IPS-18a (cell line): ENCODE measurements at regions not wholly inside any gene's neighbourhood (a gene's known extent, or its start where the extent isn't known, plus 50 kb on each side); places are given as distances from the start of the nearest gene placed in this dataset.
"Not testable (repeated sequence)": the region's sequence is repeated elsewhere in the genome, so short reads cannot be mapped to it uniquely, and the experiment has no call there.

ENCODE experiments used
- H3K27ac ChIP-seq: one replicate; pipeline ENCODE4 v1.5.1; 2013; ENCODE audit warnings: low read length
- H3K27me3 ChIP-seq: one replicate; pipeline ENCODE4 v1.6.1; 2013; ENCODE audit warnings: mild to moderate bottlenecking, low read length; ENCODE audit not compliant: control insufficient read depth, insufficient read depth
- H3K36me3 ChIP-seq: one replicate; pipeline ENCODE4 v1.6.1; 2013; ENCODE audit warnings: low read depth, low read length; ENCODE audit not compliant: control insufficient read depth
- H3K4me1 ChIP-seq: one replicate; pipeline ENCODE4 v1.6.1; 2013; ENCODE audit warnings: low read depth, low read length; ENCODE audit not compliant: control insufficient read depth
- H3K4me3 ChIP-seq: one replicate; pipeline ENCODE4 v1.5.1; 2013; ENCODE audit warnings: low read length
- H3K9ac ChIP-seq: one replicate; pipeline ENCODE4 v1.6.1; 2013; ENCODE audit warnings: mild to moderate bottlenecking, low read length, moderate library complexity
- H3K9me3 ChIP-seq: one replicate; pipeline ENCODE4 v1.6.1; 2013; ENCODE audit warnings: low read depth, low read length; ENCODE audit not compliant: control insufficient read depth

DNA sequence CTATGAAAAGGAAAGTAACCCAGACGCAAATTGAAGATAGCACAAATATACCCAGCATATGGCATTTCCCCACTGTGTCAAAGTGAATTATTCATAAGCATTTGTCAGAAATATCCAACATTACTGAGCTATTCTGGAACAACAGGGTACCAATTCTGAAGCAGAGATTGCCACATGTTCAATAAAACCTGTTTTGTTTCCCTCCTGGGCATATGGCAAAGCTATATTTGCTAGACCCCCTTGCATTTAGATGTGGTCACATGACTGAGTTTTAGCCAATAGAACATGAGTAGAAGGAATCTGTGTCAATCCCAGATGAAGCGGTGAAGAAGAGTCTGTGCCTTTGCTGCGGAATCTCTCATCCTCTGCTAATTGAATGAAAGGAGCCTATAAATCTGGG lies 296.4 kb upstream of the DLGAP1 start:
- Histone ChIP-seq H3K36me3 (no peaks in the 10 kb centered on the region), H3K9ac (no peak overlapping the region), H3K4me1 (no peaks in the 10 kb centered on the region), H3K9me3 (no peaks in the 10 kb centered on the region), H3K27me3 (no peaks in the 10 kb centered on the region), H3K4me3 (no peak overlapping the region), H3K27ac (no peak overlapping the region)

DNA sequence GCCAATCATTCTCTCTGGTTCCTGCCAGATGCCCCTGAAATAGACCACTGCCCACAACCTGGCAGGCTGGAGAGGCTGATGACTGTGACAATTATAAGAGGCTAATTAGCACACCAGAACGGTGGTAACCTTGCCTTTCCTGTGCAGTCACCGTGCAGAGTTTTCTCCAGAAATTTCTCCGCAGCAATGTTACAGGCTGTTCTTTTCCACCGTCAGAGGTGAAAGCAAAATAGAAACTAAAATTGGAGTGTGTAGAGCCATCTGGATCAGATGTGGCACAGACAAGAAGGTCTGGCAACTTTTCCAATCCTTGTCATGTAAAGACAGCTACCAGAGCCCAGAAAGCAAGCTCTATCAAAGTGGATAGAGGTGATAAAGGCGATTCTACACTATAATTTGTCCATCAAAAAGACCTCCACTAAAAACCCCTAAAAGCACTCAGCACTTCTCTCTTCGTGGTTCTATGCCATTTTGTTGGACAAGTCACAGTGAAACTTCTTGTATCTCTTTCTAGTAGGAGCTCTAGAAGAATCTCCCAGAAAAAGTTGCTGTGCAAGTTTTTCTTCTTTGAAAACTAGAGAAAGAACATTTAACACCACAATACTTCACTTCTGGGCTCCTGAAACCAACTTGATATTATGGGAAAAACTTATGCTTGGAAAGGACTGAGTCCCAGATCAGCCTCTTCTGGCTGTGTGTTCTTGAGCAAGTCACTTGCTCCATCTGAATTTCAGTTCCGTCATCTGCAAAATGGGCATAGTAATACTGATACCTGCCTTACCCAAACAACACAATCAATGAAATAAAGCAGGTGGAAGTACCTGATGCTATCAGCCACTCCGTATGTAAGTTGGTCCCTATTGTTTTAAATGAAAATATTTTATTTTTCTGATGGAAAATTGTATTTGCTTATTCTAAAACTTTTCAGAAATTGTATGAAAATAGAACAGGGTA lies 295.6 kb upstream of the DLGAP1 start:
- Histone ChIP-seq H3K9me3 (no peaks in the 10 kb centered on the region), H3K36me3 (no peaks in the 10 kb centered on the region), H3K4me1 (no peaks in the 10 kb centered on the region), H3K27ac (no peak overlapping the region), H3K27me3 (no peaks in the 10 kb centered on the region), H3K9ac (no peak overlapping the region), H3K4me3 (no peak overlapping the region)

DNA sequence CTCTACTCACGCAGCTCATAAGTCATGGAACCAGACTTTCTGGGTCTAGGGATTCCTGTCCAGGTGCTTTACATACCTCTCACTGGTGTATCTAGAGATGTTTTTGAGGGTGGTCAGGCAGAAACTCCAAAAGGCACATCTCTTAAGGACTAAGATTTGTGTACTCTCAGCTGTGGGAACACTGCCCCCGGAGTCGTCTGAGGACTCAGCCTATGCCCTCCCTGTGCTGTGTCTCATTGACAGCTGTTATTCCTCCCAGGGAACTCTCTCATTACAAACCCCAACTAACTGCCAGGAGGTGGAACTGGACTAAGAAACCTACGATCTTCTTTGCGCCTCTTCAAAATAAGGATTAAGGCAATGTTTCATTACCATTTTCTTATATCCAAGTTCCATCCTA lies 293.9 kb upstream of the DLGAP1 start:
- Histone ChIP-seq H3K4me1 (no peaks in the 10 kb centered on the region), H3K36me3 (no peaks in the 10 kb centered on the region), H3K27me3 (no peaks in the 10 kb centered on the region), H3K4me3 (no peak overlapping the region), H3K9ac (no peak overlapping the region), H3K27ac (no peak overlapping the region), H3K9me3 (no peaks in the 10 kb centered on the region)

GRCh38 chr18:4734903-4735302 lies 279.8 kb upstream of the DLGAP1 start:
- H3K9me3 ChIP-seq = no peaks in the 10 kb centered on the region

DNA sequence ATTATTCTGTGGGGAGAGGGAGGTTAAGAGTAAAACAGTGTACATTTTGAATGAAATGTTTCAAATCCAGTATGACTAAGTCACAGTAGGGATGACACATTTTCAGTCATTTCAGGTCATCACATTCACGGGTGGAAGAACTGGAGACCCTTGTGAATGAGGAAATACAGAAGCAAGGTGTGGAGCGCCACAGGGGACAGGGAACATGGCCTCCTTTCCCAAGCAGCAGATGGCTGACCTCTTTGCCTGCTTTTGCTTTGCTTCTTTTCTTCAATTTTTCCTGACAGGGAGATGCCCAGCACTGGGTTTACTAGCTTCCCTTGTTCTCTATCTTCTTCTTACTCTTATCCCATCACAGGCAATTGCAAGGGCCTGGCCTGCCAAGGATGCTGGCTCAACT lies 278.9 kb upstream of the DLGAP1 start:
- Histone ChIP-seq H3K4me1 (no peaks in the 10 kb centered on the region), H3K36me3 (no peaks in the 10 kb centered on the region), H3K9me3 (no peaks in the 10 kb centered on the region), H3K27ac (no peak overlapping the region), H3K9ac (no peak overlapping the region), H3K4me3 (no peak overlapping the region), H3K27me3 (no peaks in the 10 kb centered on the region)

More at GRCh38 chr18:4734903-4735302, 279.8 kb upstream of the DLGAP1 start:
- Histone ChIP-seq H3K27me3 (no peaks in the 10 kb centered on the region), H3K4me1 (no peaks in the 10 kb centered on the region), H3K27ac (no peak overlapping the region), H3K36me3 (no peaks in the 10 kb centered on the region), H3K4me3 (no peak overlapping the region), H3K9ac (no peak overlapping the region)

GRCh38 chr18:4721545-4721944 lies 266.4 kb upstream of the DLGAP1 start:
- H3K27me3 ChIP-seq = no peaks in the 10 kb centered on the region
- no peak overlapping the region for H3K9ac ChIP-seq
- no peaks in the 10 kb centered on the region for H3K4me1 ChIP-seq
- no peaks in the 10 kb centered on the region for H3K36me3 ChIP-seq
- no peak overlapping the region for H3K27ac ChIP-seq
- H3K9me3 ChIP-seq = no peaks in the 10 kb centered on the region
- H3K4me3 ChIP-seq = no peak overlapping the region

DNA sequence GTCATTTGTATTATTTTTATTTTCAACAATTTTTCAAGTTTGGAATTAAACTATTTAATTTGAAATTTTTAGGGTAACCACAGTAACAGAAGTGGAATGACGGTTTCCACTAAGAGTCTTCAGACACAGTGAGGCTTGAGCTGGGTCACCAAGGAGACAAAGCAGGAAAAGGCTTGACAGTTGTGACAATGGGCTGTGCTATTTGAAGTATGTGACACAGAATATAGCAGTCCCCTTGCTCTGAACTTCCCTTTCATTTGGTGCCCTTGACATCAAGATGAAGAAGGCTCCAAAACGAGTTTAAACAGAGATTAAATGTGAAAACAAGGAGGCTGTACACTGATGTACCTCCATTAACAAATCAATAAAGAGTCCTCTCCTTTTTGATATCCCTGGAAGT lies 265.4 kb upstream of the DLGAP1 start:
- no peaks in the 10 kb centered on the region for H3K4me1 ChIP-seq
- H3K27me3 ChIP-seq = no peaks in the 10 kb centered on the region
- no peak overlapping the region for H3K4me3 ChIP-seq
- no peak overlapping the region for H3K27ac ChIP-seq
- no peaks in the 10 kb centered on the region for H3K36me3 ChIP-seq
- no peaks in the 10 kb centered on the region for H3K9me3 ChIP-seq
- no peak overlapping the region for H3K9ac ChIP-seq

DNA sequence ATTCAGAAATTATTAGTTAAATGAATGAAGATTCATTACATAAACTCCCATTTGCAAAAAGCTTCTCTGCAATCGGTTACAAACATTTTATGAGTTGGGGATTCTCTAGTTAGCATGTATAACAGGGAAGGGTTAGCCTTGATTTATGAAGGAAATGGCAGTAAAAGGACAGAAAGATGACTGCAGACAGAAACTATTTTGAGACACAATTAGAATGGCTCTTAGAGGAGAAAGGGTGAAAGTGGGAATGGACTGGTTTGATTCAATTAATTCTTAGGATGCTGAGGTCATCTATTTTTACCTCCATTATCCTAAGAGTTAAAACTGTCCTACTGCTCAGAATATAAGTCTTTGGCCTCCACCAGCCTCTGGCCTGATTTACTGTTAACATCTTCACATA lies 250.8 kb upstream of the DLGAP1 start:
- Histone ChIP-seq H3K27me3 (no peaks in the 10 kb centered on the region), H3K36me3 (no peaks in the 10 kb centered on the region), H3K4me3 (no peak overlapping the region), H3K9me3 (no peaks in the 10 kb centered on the region), H3K9ac (no peak overlapping the region), H3K27ac (no peak overlapping the region), H3K4me1 (no peaks in the 10 kb centered on the region)

GRCh38 chr18:4704781-4705180 lies 249.7 kb upstream of the DLGAP1 start:
- H3K9me3 ChIP-seq = no peaks in the 10 kb centered on the region
- H3K27me3 ChIP-seq = no peaks in the 10 kb centered on the region
- H3K4me3 ChIP-seq = no peak overlapping the region
- H3K4me1 ChIP-seq = no peaks in the 10 kb centered on the region
- no peak overlapping the region for H3K27ac ChIP-seq
- H3K36me3 ChIP-seq = no peaks in the 10 kb centered on the region
- no peak overlapping the region for H3K9ac ChIP-seq

GRCh38 chr18:4691836-4692235 lies 236.7 kb upstream of the DLGAP1 start:
- no peaks in the 10 kb centered on the region for H3K36me3 ChIP-seq
- H3K4me3 ChIP-seq = no peak overlapping the region
- no peaks in the 10 kb centered on the region for H3K9me3 ChIP-seq
- H3K27ac ChIP-seq = no peak overlapping the region
- no peaks in the 10 kb centered on the region for H3K4me1 ChIP-seq
- H3K9ac ChIP-seq = no peak overlapping the region
- H3K27me3 ChIP-seq = no peaks in the 10 kb centered on the region

DNA sequence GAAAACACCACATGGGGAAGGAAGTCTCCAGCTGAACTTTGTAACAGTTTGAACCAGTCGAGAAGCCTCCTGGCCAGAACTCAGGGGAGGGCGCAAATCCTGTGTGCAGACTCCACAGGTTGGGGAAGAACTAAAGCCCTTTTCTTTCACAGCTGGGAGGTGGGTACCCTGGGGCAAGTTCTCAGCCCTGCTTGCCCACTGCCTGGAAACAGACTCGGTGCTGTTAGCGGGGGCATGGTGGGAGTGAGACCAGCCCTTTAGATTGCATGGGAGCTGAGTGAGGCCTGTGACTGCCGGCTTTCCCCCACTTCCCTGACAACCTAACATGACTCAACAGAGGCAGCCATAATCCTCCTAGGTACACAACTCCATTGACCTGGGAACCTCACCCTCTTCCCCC lies 223.6 kb upstream of the DLGAP1 start:
- H3K27me3 ChIP-seq, H3K27ac ChIP-seq, H3K4me3 ChIP-seq, H3K4me1 ChIP-seq, H3K36me3 ChIP-seq, H3K9ac ChIP-seq, H3K9me3 ChIP-seq: not testable (repeated sequence)

DNA sequence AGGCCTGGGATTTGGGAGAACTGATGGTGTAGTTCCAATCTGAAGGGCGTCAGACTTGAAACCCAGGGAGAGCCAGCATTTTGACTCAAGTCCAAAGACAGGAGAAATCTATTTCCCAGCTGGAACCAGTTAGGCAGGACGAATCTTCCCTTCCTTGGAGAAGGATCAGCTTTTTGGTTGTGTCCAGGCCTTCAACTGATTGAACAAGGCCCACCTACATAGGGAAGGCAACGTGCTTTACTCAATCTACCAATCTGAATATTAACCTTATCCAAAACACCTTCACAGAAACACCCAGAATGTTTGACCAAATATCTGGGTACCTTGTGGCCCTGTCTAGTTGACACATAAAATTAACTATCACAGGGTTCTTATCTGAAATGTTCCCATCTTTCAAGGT lies 221.9 kb upstream of the DLGAP1 start:
- Histone ChIP-seq H3K4me3 (no peak overlapping the region), H3K9ac (no peak overlapping the region), H3K36me3 (no peaks in the 10 kb centered on the region), H3K27me3 (no peaks in the 10 kb centered on the region), H3K27ac (no peak overlapping the region), H3K4me1 (no peaks in the 10 kb centered on the region), H3K9me3 (no peaks in the 10 kb centered on the region)
